ENCODE measurements at regions not wholly inside any gene's neighbourhood (a gene's known extent, or its start where the extent isn't known, plus 50 kb on each side); places are given as distances from the start of the nearest gene placed in this dataset.

- no peak for DNase-seq
Measured at GRCh38 chr6:159099276-159099675, 54.5 kb upstream of the TAGAP start.

- no peak for DNase-seq
Measured at GRCh38 chr6:159098636-159099106, 53.9 kb upstream of the TAGAP start.

GRCh38 chr6:159097256-159097655 lies 52.5 kb upstream of the TAGAP start:
- DNase-seq: no peak

- DNase-seq: no peak
Measured at GRCh38 chr6:159095616-159096015, 50.8 kb upstream of the TAGAP start.

- no peak for DNase-seq
Measured at GRCh38 chr6:159094444-159095252, 49.9 kb upstream of the TAGAP start.

All from DMS53 (cell line).